ENCODE measurements at regions not wholly inside any gene's neighbourhood (a gene's known extent, or its start where the extent isn't known, plus 50 kb on each side); places are given as distances from the start of the nearest gene placed in this dataset.

GRCh38 chr1:238223076-238223640 lies 332.4 kb upstream of the ZP4 start:
- no peak for TF ChIP-seq POLR2AphosphoS5 (IDR thresholded peaks at IDR 0.05; ENCODE audit: borderline replicate concordance, low read depth, low read length)
- TF ChIP-seq EZH2 (IDR thresholded peaks at IDR 0.05) = no peak

All from SK-N-MC (cell line).